ENCODE measurements at regions not wholly inside any gene's neighbourhood (a gene's known extent, or its start where the extent isn't known, plus 50 kb on each side); places are given as distances from the start of the nearest gene placed in this dataset.

DNA sequence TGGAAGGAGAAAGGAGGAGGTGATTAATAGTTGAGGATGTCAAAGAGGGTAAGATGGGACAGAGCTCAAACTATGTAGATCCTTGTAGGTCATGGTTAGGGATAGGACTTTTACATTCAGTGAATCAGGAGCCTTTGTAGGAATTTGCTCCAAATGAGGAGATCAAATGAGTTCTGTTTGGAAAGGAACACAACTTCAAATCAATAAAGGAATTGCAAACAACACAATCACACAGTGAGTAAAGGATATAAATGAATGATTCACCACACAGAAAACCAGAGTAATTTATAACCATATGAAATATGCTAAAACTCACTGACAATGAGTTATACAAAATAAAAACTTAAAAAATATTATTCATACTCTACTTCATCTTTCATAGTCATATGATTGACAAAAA lies 480.8 kb upstream of the EPHA7 start:
- TF ChIP-seq, protein P1, sequence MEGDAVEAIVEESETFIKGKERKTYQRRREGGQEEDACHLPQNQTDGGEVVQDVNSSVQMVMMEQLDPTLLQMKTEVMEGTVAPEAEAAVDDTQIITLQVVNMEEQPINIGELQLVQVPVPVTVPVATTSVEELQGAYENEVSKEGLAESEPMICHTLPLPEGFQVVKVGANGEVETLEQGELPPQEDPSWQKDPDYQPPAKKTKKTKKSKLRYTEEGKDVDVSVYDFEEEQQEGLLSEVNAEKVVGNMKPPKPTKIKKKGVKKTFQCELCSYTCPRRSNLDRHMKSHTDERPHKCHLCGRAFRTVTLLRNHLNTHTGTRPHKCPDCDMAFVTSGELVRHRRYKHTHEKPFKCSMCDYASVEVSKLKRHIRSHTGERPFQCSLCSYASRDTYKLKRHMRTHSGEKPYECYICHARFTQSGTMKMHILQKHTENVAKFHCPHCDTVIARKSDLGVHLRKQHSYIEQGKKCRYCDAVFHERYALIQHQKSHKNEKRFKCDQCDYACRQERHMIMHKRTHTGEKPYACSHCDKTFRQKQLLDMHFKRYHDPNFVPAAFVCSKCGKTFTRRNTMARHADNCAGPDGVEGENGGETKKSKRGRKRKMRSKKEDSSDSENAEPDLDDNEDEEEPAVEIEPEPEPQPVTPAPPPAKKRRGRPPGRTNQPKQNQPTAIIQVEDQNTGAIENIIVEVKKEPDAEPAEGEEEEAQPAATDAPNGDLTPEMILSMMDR (conservative IDR thresholded peaks at IDR 0.05) = no peak
- no peak for TF ChIP-seq EZH2 (IDR thresholded peaks at IDR 0.05; ENCODE audit: low read depth)
